GM18868 (cell line): ENCODE measurements at regions not wholly inside any gene's neighbourhood (a gene's known extent, or its start where the extent isn't known, plus 50 kb on each side); places are given as distances from the start of the nearest gene placed in this dataset.

Experiments used
- ATAC-seq: cut with Tn5 transposase; IDR thresholded peaks from one replicate; pipeline ENCODE4 v1.9.1; 2021; ENCODE audit warnings: mild to moderate bottlenecking, moderate library complexity; ENCODE audit not compliant: unreplicated experiment

- ATAC-seq, result no peak
Measured at GRCh38 chr6:90765895-90766294, 179.0 kb upstream of the MAP3K7 start.

GRCh38 chr6:90765491-90765890 is 178.6 kb upstream of the MAP3K7 start:
- ATAC-seq, result no peak

- ATAC-seq, result no peak
Measured at GRCh38 chr6:90764001-90764400, 177.1 kb upstream of the MAP3K7 start.

GRCh38 chr6:90759664-90760063 is 172.8 kb upstream of the MAP3K7 start:
- ATAC-seq, result no peak

GRCh38 chr6:90758741-90759140 is 171.9 kb upstream of the MAP3K7 start:
- ATAC-seq, result no peak

- no peak for ATAC-seq
Measured at GRCh38 chr6:90753820-90754643, 167.2 kb upstream of the MAP3K7 start.

GRCh38 chr6:90739802-90740201 is 152.9 kb upstream of the MAP3K7 start:
- ATAC-seq, result no peak

- no peak for ATAC-seq
Measured at GRCh38 chr6:90739339-90739738, 152.5 kb upstream of the MAP3K7 start.

GRCh38 chr6:90730151-90730673 is 143.3 kb upstream of the MAP3K7 start:
- no peak for ATAC-seq

GRCh38 chr6:90729057-90729456 is 142.2 kb upstream of the MAP3K7 start:
- ATAC-seq, result no peak

- no peak for ATAC-seq
Measured at GRCh38 chr6:90722648-90723047, 135.8 kb upstream of the MAP3K7 start.

- ATAC-seq, result no peak
Measured at GRCh38 chr6:90720404-90720803, 133.5 kb upstream of the MAP3K7 start.

GRCh38 chr6:90719321-90720195 is 132.7 kb upstream of the MAP3K7 start:
- ATAC-seq, result no peak

- no peak for ATAC-seq
Measured at GRCh38 chr6:90716376-90716775, 129.5 kb upstream of the MAP3K7 start.

- no peak for ATAC-seq
Measured at GRCh38 chr6:90715093-90715655, 128.3 kb upstream of the MAP3K7 start.

GRCh38 chr6:90714319-90714718 is 127.4 kb upstream of the MAP3K7 start:
- ATAC-seq, result no peak

- ATAC-seq, result no peak
Measured at GRCh38 chr6:90712114-90712513, 125.2 kb upstream of the MAP3K7 start.

GRCh38 chr6:90709431-90709996 is 122.6 kb upstream of the MAP3K7 start:
- ATAC-seq, result no peak

GRCh38 chr6:90708206-90708737 is 121.4 kb upstream of the MAP3K7 start:
- no peak for ATAC-seq

GRCh38 chr6:90707246-90707645 is 120.4 kb upstream of the MAP3K7 start:
- ATAC-seq, result no peak

GRCh38 chr6:90703336-90703735 is 116.5 kb upstream of the MAP3K7 start:
- ATAC-seq, result no peak
